ENCODE measurements at regions not wholly inside any gene's neighbourhood (a gene's known extent, or its start where the extent isn't known, plus 50 kb on each side); places are given as distances from the start of the nearest gene placed in this dataset.

GRCh38 chr3:190252080-190252479 is 70.2 kb downstream of the CLDN1 start:
- TF ChIP-seq ETS1 (IDR thresholded peaks at IDR 0.05), result no peak
- no peak for TF ChIP-seq ZNF331 (CRISPR knock-in tag; IDR thresholded peaks at IDR 0.05; ENCODE audit: low read depth)
- 0 out of 2 replicates have a peak overlapping the region, but pooled peaks have one; percentile 43 for H2AFZ ChIP-seq
- H3K4me3 ChIP-seq, result no peak overlapping the region
- no peaks in the 10 kb centered on the region for H3K4me1 ChIP-seq (ENCODE audit: insufficient read depth)
- H3K27me3 Mint-ChIP-seq (ENCODE audit: insufficient read depth, low read depth, poor library complexity), result no peaks in the 10 kb centered on the region
- H3K36me3 ChIP-seq (ENCODE audit: insufficient read depth), result no peaks in the 10 kb centered on the region; the same call in 1 of the 2 replicates
- no peaks in the 10 kb centered on the region for H3K36me3 Mint-ChIP-seq (ENCODE audit: low read depth)
- ATAC-seq, result no peak
- no peak overlapping the region for H3K4me3 Mint-ChIP-seq
- peaks cover 3% of the 10 kb centered on the region; the same call in 2 of the 3 replicates for H3K9me3 Mint-ChIP-seq
- no peaks in the 10 kb centered on the region for H3K27me3 ChIP-seq (ENCODE audit: insufficient read depth)
- peaks cover 2% of the 10 kb centered on the region; the same call in 1 of the 3 replicates for H3K4me1 Mint-ChIP-seq
- H3F3A ChIP-seq (replicated peaks; ENCODE audit: low read depth), result no peaks in the 10 kb centered on the region
- H3K4me2 ChIP-seq, result no peak overlapping the region
- H3K27ac Mint-ChIP-seq, result no peak overlapping the region
- no peak overlapping the region for H3K27ac ChIP-seq (ENCODE audit: low read depth)
- no peaks in the 10 kb centered on the region for H3K9me2 ChIP-seq (ENCODE audit: insufficient read depth)
- no peak for DNase-seq (ENCODE audit: low spot score)
- H3K79me2 ChIP-seq (replicated peaks; ENCODE audit: insufficient read depth), result no peaks in the 10 kb centered on the region
- H4K20me1 ChIP-seq (replicated peaks; ENCODE audit: insufficient read depth), result no peaks in the 10 kb centered on the region

DNA sequence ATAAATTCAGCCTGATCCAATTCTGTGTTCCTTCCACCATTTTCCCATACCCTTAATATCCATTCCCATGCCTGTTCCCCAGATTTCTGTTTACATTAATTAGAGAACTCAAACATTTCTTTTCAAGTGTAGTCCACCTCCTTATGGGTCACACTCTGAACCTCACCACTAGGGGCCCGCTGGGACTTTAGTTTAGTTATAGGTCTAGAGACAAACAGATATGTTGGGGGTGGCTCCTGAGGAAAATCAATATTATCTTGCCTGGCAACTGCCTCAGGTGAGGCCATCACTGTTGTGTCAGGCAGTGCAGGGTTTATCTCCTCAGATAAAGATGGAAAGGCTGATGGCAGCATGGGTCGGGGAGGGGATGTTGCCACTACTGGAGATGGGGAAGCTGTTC is 72.8 kb downstream of the CLDN1 start:
- no peak overlapping the region for H3K4me2 ChIP-seq
- DNase-seq (ENCODE audit: low spot score) (no peak), ATAC-seq (no peak)
- peaks cover 29% of the 10 kb centered on the region for H3K9me3 Mint-ChIP-seq
- H3K4me3 ChIP-seq, result no peak overlapping the region
- H2AFZ ChIP-seq, result no peak overlapping the region
- no peak overlapping the region for H3K27ac ChIP-seq (ENCODE audit: low read depth)
- H3F3A ChIP-seq (replicated peaks; ENCODE audit: low read depth), result no peaks in the 10 kb centered on the region
- H3K27ac Mint-ChIP-seq, result no peak overlapping the region
- H3K27me3 Mint-ChIP-seq (ENCODE audit: insufficient read depth, low read depth, poor library complexity), result no peaks in the 10 kb centered on the region
- no peak overlapping the region for H3K4me3 Mint-ChIP-seq
- H3K4me1 Mint-ChIP-seq, result peaks cover 2% of the 10 kb centered on the region; the same call in 1 of the 3 replicates
- no peaks in the 10 kb centered on the region; the same call in none of the 2 replicates for H3K36me3 ChIP-seq (ENCODE audit: insufficient read depth)
- no peaks in the 10 kb centered on the region for H4K20me1 ChIP-seq (replicated peaks; ENCODE audit: insufficient read depth)
- peaks cover 21% of the 10 kb centered on the region for H3K36me3 Mint-ChIP-seq (ENCODE audit: low read depth)
- no peaks in the 10 kb centered on the region for H3K79me2 ChIP-seq (replicated peaks; ENCODE audit: insufficient read depth)
- TF ChIP-seq POLR2AphosphoS5 (IDR thresholded peaks at IDR 0.05; ENCODE audit: low read depth) (no peak), CTCF (conservative IDR thresholded peaks at IDR 0.05; ENCODE audit: low read depth in 2 of 2) (peak; percentile 27 to 46; a peak in 3 of 4 replicates), EZH2phosphoT487 (IDR thresholded peaks at IDR 0.05; ENCODE audit: unreplicated experiment) (no peak), JUNB (IDR thresholded peaks at IDR 0.05; ENCODE audit: unreplicated experiment) (no peak)
- H3K9me2 ChIP-seq (ENCODE audit: insufficient read depth), result no peaks in the 10 kb centered on the region
- H3K27me3 ChIP-seq (ENCODE audit: insufficient read depth), result no peaks in the 10 kb centered on the region
- H3K4me1 ChIP-seq (ENCODE audit: insufficient read depth), result no peaks in the 10 kb centered on the region

DNA sequence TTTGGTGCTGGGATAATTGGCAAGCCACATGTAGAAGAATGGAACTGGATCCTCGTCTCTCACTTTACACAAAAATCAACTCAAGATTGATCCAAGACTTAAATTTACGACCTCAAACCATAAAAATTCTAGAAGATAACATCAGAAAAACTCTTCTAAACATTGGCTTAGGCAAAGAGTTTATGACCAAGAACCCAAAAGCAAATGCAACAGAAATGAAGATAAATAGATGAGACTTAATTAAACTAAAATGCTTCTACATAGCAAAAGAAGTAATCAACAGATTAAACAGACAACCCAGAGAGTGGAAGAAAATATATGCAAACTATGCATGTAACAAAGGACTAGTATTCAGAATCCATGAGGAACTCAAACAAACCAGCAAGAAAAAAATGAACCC is 80.1 kb downstream of the CLDN1 start:
- H4K20me1 ChIP-seq (replicated peaks; ENCODE audit: insufficient read depth), result no peaks in the 10 kb centered on the region
- ATAC-seq (no peak), DNase-seq (ENCODE audit: low spot score) (no peak)
- Mint-ChIP-seq H3K4me1 (no peaks in the 10 kb centered on the region), H3K4me3 (no peak overlapping the region), H3K9me3 (peaks cover 54% of the 10 kb centered on the region), H3K27ac (no peak overlapping the region), H3K27me3 (ENCODE audit: insufficient read depth, low read depth, poor library complexity) (no peaks in the 10 kb centered on the region), H3K36me3 (ENCODE audit: low read depth) (peaks cover 32% of the 10 kb centered on the region)
- H3K27me3 ChIP-seq (ENCODE audit: insufficient read depth), result no peaks in the 10 kb centered on the region
- no peaks in the 10 kb centered on the region; the same call in 1 of the 2 replicates for H3K36me3 ChIP-seq (ENCODE audit: insufficient read depth)
- H2AFZ ChIP-seq, result no peak overlapping the region
- no peaks in the 10 kb centered on the region for H3K79me2 ChIP-seq (replicated peaks; ENCODE audit: insufficient read depth)
- no peak overlapping the region for H3K4me2 ChIP-seq
- no peaks in the 10 kb centered on the region for H3F3A ChIP-seq (replicated peaks; ENCODE audit: low read depth)
- H3K4me1 ChIP-seq (ENCODE audit: insufficient read depth), result no peaks in the 10 kb centered on the region
- H3K27ac ChIP-seq (ENCODE audit: low read depth), result no peak overlapping the region
- no peak overlapping the region for H3K4me3 ChIP-seq
- H3K9me2 ChIP-seq (ENCODE audit: insufficient read depth), result no peaks in the 10 kb centered on the region; the same call in 1 of the 2 replicates
- TF ChIP-seq EZH2 (IDR thresholded peaks at IDR 0.05; ENCODE audit: low read depth, unreplicated experiment) (no peak), NANOG (IDR thresholded peaks at IDR 0.05; ENCODE audit: borderline replicate concordance) (no peak), STAT1 (IDR thresholded peaks at IDR 0.05; ENCODE audit: unreplicated experiment) (no peak), EZH2phosphoT487 (IDR thresholded peaks at IDR 0.05; ENCODE audit: unreplicated experiment) (no peak), ZNF331 (CRISPR knock-in tag; IDR thresholded peaks at IDR 0.05; ENCODE audit: low read depth) (no peak)
